ENCODE measurements at regions not wholly inside any gene's neighbourhood (a gene's known extent, or its start where the extent isn't known, plus 50 kb on each side); places are given as distances from the start of the nearest gene placed in this dataset.

GRCh38 chr1:234554218-234554697 is 55.7 kb downstream of the IRF2BP2 start:
- no peak for FAIRE-seq
- TF ChIP-seq SPI1 (IDR thresholded peaks at IDR 0.05; ENCODE audit: low read depth, low read length) (no peak), TAF1 (IDR thresholded peaks at IDR 0.05; ENCODE audit: low read depth, low read length) (no peak), PAX5 (IDR thresholded peaks at IDR 0.05; ENCODE audit: insufficient read depth, low read length, severe bottlenecking) (no peak), POU2F2 (IDR thresholded peaks at IDR 0.05; ENCODE audit: low read depth, low read length) (no peak), POLR2A (IDR thresholded peaks at IDR 0.05; ENCODE audit: low read depth, low read length) (no peak), POLR2AphosphoS5 (IDR thresholded peaks at IDR 0.05; ENCODE audit: low read depth, low read length) (no peak)
- DNase-seq (ENCODE audit: insufficient read length, low spot score): no peak

GRCh38 chr1:234553240-234554188 is 56.5 kb downstream of the IRF2BP2 start:
- no peak for FAIRE-seq
- DNase-seq (ENCODE audit: insufficient read length, low spot score): no peak
- TF ChIP-seq SPI1 (IDR thresholded peaks at IDR 0.05; ENCODE audit: low read depth, low read length) (no peak), TAF1 (IDR thresholded peaks at IDR 0.05; ENCODE audit: low read depth, low read length) (no peak), POLR2AphosphoS5 (IDR thresholded peaks at IDR 0.05; ENCODE audit: low read depth, low read length) (no peak), POLR2A (IDR thresholded peaks at IDR 0.05; ENCODE audit: low read depth, low read length) (no peak), PAX5 (IDR thresholded peaks at IDR 0.05; ENCODE audit: insufficient read depth, low read length, severe bottlenecking) (no peak), POU2F2 (IDR thresholded peaks at IDR 0.05; ENCODE audit: low read depth, low read length) (no peak)

GRCh38 chr1:234551032-234551378 is 59.0 kb downstream of the IRF2BP2 start:
- no peak for FAIRE-seq
- DNase-seq (ENCODE audit: insufficient read length, low spot score): no peak

GRCh38 chr1:234550341-234551031 is 59.5 kb downstream of the IRF2BP2 start:
- no peak for DNase-seq (ENCODE audit: insufficient read length, low spot score)
- FAIRE-seq: no peak
- TF ChIP-seq TAF1 (IDR thresholded peaks at IDR 0.05; ENCODE audit: low read depth, low read length): no peak
- TF ChIP-seq PAX5 (IDR thresholded peaks at IDR 0.05; ENCODE audit: insufficient read depth, low read length, severe bottlenecking): no peak
- TF ChIP-seq POU2F2 (IDR thresholded peaks at IDR 0.05; ENCODE audit: low read depth, low read length): no peak
- no peak for TF ChIP-seq POLR2AphosphoS5 (IDR thresholded peaks at IDR 0.05; ENCODE audit: low read depth, low read length)
- no peak for TF ChIP-seq SPI1 (IDR thresholded peaks at IDR 0.05; ENCODE audit: low read depth, low read length)
- TF ChIP-seq POLR2A (IDR thresholded peaks at IDR 0.05; ENCODE audit: low read depth, low read length): no peak

More at GRCh38 chr1:234551032-234551378, 59.0 kb downstream of the IRF2BP2 start:
- TF ChIP-seq PAX5 (IDR thresholded peaks at IDR 0.05; ENCODE audit: insufficient read depth, low read length, severe bottlenecking) (no peak), SPI1 (IDR thresholded peaks at IDR 0.05; ENCODE audit: low read depth, low read length) (no peak), TAF1 (IDR thresholded peaks at IDR 0.05; ENCODE audit: low read depth, low read length) (no peak), POLR2AphosphoS5 (IDR thresholded peaks at IDR 0.05; ENCODE audit: low read depth, low read length) (no peak), POU2F2 (IDR thresholded peaks at IDR 0.05; ENCODE audit: low read depth, low read length) (no peak), POLR2A (IDR thresholded peaks at IDR 0.05; ENCODE audit: low read depth, low read length) (no peak)

GRCh38 chr1:234549447-234550021 is 60.4 kb downstream of the IRF2BP2 start:
- FAIRE-seq (no peak), DNase-seq (ENCODE audit: insufficient read length, low spot score) (no peak)
- no peak for TF ChIP-seq POLR2A (IDR thresholded peaks at IDR 0.05; ENCODE audit: low read depth, low read length)
- no peak for TF ChIP-seq POLR2AphosphoS5 (IDR thresholded peaks at IDR 0.05; ENCODE audit: low read depth, low read length)
- no peak for TF ChIP-seq TAF1 (IDR thresholded peaks at IDR 0.05; ENCODE audit: low read depth, low read length)
- TF ChIP-seq POU2F2 (IDR thresholded peaks at IDR 0.05; ENCODE audit: low read depth, low read length): no peak
- TF ChIP-seq SPI1 (IDR thresholded peaks at IDR 0.05; ENCODE audit: low read depth, low read length): no peak

GRCh38 chr1:234546890-234547788 is 62.8 kb downstream of the IRF2BP2 start:
- DNase-seq (ENCODE audit: insufficient read length, low spot score): no peak
- TF ChIP-seq SPI1 (IDR thresholded peaks at IDR 0.05; ENCODE audit: low read depth, low read length) (no peak), TAF1 (IDR thresholded peaks at IDR 0.05; ENCODE audit: low read depth, low read length) (no peak)
- FAIRE-seq: no peak

- FAIRE-seq: no peak
- no peak for DNase-seq (ENCODE audit: insufficient read length, low spot score)
Observed at GRCh38 chr1:234546387-234546704, 63.6 kb downstream of the IRF2BP2 start.

GRCh38 chr1:234545517-234546386 is 64.2 kb downstream of the IRF2BP2 start:
- DNase-seq (ENCODE audit: insufficient read length, low spot score): no peak
- TF ChIP-seq SPI1 (IDR thresholded peaks at IDR 0.05; ENCODE audit: low read depth, low read length) (no peak), TAF1 (IDR thresholded peaks at IDR 0.05; ENCODE audit: low read depth, low read length) (no peak), POLR2A (IDR thresholded peaks at IDR 0.05; ENCODE audit: low read depth, low read length) (no peak), POLR2AphosphoS5 (IDR thresholded peaks at IDR 0.05; ENCODE audit: low read depth, low read length) (no peak), PAX5 (IDR thresholded peaks at IDR 0.05; ENCODE audit: insufficient read depth, low read length, severe bottlenecking) (no peak), POU2F2 (IDR thresholded peaks at IDR 0.05; ENCODE audit: low read depth, low read length) (no peak)
- FAIRE-seq: no peak

More at GRCh38 chr1:234546387-234546704, 63.6 kb downstream of the IRF2BP2 start:
- no peak for TF ChIP-seq SPI1 (IDR thresholded peaks at IDR 0.05; ENCODE audit: low read depth, low read length)
